ENCODE measurements at regions not wholly inside any gene's neighbourhood (a gene's known extent, or its start where the extent isn't known, plus 50 kb on each side); places are given as distances from the start of the nearest gene placed in this dataset.
"Not testable (repeated sequence)": the region's sequence is repeated elsewhere in the genome, so short reads cannot be mapped to it uniquely, and the experiment has no call there.

- Mint-ChIP-seq H3K27me3 (ENCODE audit: low read depth) (peaks cover 6% of the 10 kb centered on the region), H3K4me3 (no peak overlapping the region), H3K27ac (ENCODE audit: unreplicated experiment) (no peak overlapping the region), H3K4me1 (no peaks in the 10 kb centered on the region), H3K9me3 (no peaks in the 10 kb centered on the region), H3K36me3 (ENCODE audit: low read depth) (no peaks in the 10 kb centered on the region)
- no peak for DNase-seq (ENCODE audit: low read depth, low spot score)
- no peak for TF ChIP-seq CTCF (conservative IDR thresholded peaks at IDR 0.05)
Observed at GRCh38 chr6:854406-855118, 161.6 kb upstream of the EXOC2 start.

GRCh38 chr6:852216-852615 lies 159.3 kb upstream of the EXOC2 start:
- H3K36me3 Mint-ChIP-seq (ENCODE audit: low read depth); DNase-seq (ENCODE audit: low read depth, low spot score); H3K4me1 Mint-ChIP-seq; H3K4me3 Mint-ChIP-seq; H3K27me3 Mint-ChIP-seq (ENCODE audit: low read depth); H3K9me3 Mint-ChIP-seq; H3K27ac Mint-ChIP-seq (ENCODE audit: unreplicated experiment): not testable (repeated sequence)

GRCh38 chr6:849075-849506 lies 156.2 kb upstream of the EXOC2 start:
- no peak for TF ChIP-seq CTCF (conservative IDR thresholded peaks at IDR 0.05)
- H3K4me3 Mint-ChIP-seq, result no peak overlapping the region
- peaks cover 7% of the 10 kb centered on the region for H3K27me3 Mint-ChIP-seq (ENCODE audit: low read depth)
- H3K4me1 Mint-ChIP-seq, result no peaks in the 10 kb centered on the region
- no peaks in the 10 kb centered on the region for H3K36me3 Mint-ChIP-seq (ENCODE audit: low read depth)
- no peaks in the 10 kb centered on the region for H3K9me3 Mint-ChIP-seq
- DNase-seq (ENCODE audit: low read depth, low spot score), result no peak
- H3K27ac Mint-ChIP-seq (ENCODE audit: unreplicated experiment), result no peak overlapping the region

- DNase-seq (ENCODE audit: low read depth, low spot score), result no peak
- H3K9me3 Mint-ChIP-seq, result peaks cover 4% of the 10 kb centered on the region
- TF ChIP-seq CTCF (conservative IDR thresholded peaks at IDR 0.05), result no peak
- no peak overlapping the region for H3K4me3 Mint-ChIP-seq
- peaks cover 7% of the 10 kb centered on the region for H3K27me3 Mint-ChIP-seq (ENCODE audit: low read depth)
- no peak overlapping the region for H3K27ac Mint-ChIP-seq (ENCODE audit: unreplicated experiment)
- H3K36me3 Mint-ChIP-seq (ENCODE audit: low read depth), result no peaks in the 10 kb centered on the region
- peaks cover 7% of the 10 kb centered on the region for H3K4me1 Mint-ChIP-seq
Observed at GRCh38 chr6:845566-845965, 152.6 kb upstream of the EXOC2 start.

- DNase-seq (ENCODE audit: low read depth, low spot score), result no peak
- Mint-ChIP-seq H3K36me3 (ENCODE audit: low read depth) (no peaks in the 10 kb centered on the region), H3K9me3 (peaks cover 4% of the 10 kb centered on the region), H3K4me3 (no peak overlapping the region), H3K27ac (ENCODE audit: unreplicated experiment) (no peak overlapping the region), H3K4me1 (peaks cover 7% of the 10 kb centered on the region), H3K27me3 (ENCODE audit: low read depth) (peaks cover 7% of the 10 kb centered on the region)
- no peak for TF ChIP-seq CTCF (conservative IDR thresholded peaks at IDR 0.05)
Observed at GRCh38 chr6:845101-845500, 152.2 kb upstream of the EXOC2 start.

- H3K4me3 Mint-ChIP-seq, result no peak overlapping the region
- no peak overlapping the region for H3K27ac Mint-ChIP-seq (ENCODE audit: unreplicated experiment)
- no peaks in the 10 kb centered on the region for H3K27me3 Mint-ChIP-seq (ENCODE audit: low read depth)
- H3K36me3 Mint-ChIP-seq (ENCODE audit: low read depth), result no peaks in the 10 kb centered on the region
- H3K9me3 Mint-ChIP-seq, result peaks cover 4% of the 10 kb centered on the region
- TF ChIP-seq CTCF (conservative IDR thresholded peaks at IDR 0.05), result no peak
- H3K4me1 Mint-ChIP-seq, result peaks cover 7% of the 10 kb centered on the region
- no peak for DNase-seq (ENCODE audit: low read depth, low spot score)
Observed at GRCh38 chr6:842141-842540, 149.2 kb upstream of the EXOC2 start.
